Keratinocyte (primary cell): ENCODE measurements at regions not wholly inside any gene's neighbourhood (a gene's known extent, or its start where the extent isn't known, plus 50 kb on each side); places are given as distances from the start of the nearest gene placed in this dataset.

Experiments
- CTCF ChIP-seq, 3 experiments: IDR thresholded peaks in 1 of 3; conservative IDR thresholded peaks in 1 of 3; optimal IDR thresholded peaks in 1 of 3; 2 replicates in 2 of 3; 3 replicates in 1 of 3; pipeline versions ENCODE3 to v1.5.1; 2011; ENCODE audit warnings: low read length in 3 of 3, mild to moderate bottlenecking in 3 of 3, moderate library complexity in 2 of 3, control low read depth in 1 of 3, inconsistent platforms in 1 of 3; ENCODE audit not compliant: insufficient read depth in 2 of 3; ENCODE audit errors: extremely low read depth in 1 of 3
- EZH2 ChIP-seq: IDR thresholded peaks from one replicate; pipeline ENCODE4 v1.6.1; 2012; ENCODE audit warnings: inconsistent platforms, mild to moderate bottlenecking, low read length, moderate library complexity

- TF ChIP-seq CTCF (optimal IDR thresholded peaks at IDR 0.05 in 1 of 3, IDR thresholded peaks at IDR 0.05 in 1 of 3, conservative IDR thresholded peaks at IDR 0.05 in 1 of 3; ENCODE audit: extremely low read depth in 1 of 3, insufficient read depth in 2 of 3, low read length in 3 of 3), result no peak
- TF ChIP-seq EZH2, result no peak
Observed at GRCh38 chr14:83085136-83085535, 1551.5 kb upstream of the SEL1L start.
